HEK293 (cell line): ENCODE measurements at regions not wholly inside any gene's neighbourhood (a gene's known extent, or its start where the extent isn't known, plus 50 kb on each side); places are given as distances from the start of the nearest gene placed in this dataset.

ENCODE experiments used
- CTCF ChIA-PET: fragments of 350-600 bp; formaldehyde crosslinking; extraction: SDS; loops from one replicate; lab custom pipeline; 2021; ENCODE audit warnings: antibody characterized with exemption; lab: Yijun Ruan, JAX
- POLR2A ChIA-PET: fragments of 300-600 bp; formaldehyde crosslinking; extraction: SDS; loops from one replicate; lab custom pipeline; 2020; ENCODE audit warnings: antibody characterized with exemption, inconsistent platforms; lab: Yijun Ruan, JAX
- H3K27ac ChIP-seq: fragments of 200-500 bp; sonication (Bioruptor generic); 2 replicates; pipeline ENCODE4 v1.5.1; 2014; ENCODE audit warnings: low read depth, low read length, control low read depth, inconsistent platforms; ENCODE audit errors: extremely low read depth
- H3K36me3 ChIP-seq, 2 experiments: fragments of 200-500 bp in 1 of 2; sonication (Bioruptor generic) in 1 of 2; 1 replicate in 1 of 2; 2 replicates in 1 of 2; pipeline ENCODE4 v1.5.1; 2014 to 2017; ENCODE audit warnings: inconsistent platforms in 2 of 2, low read length in 2 of 2; ENCODE audit not compliant: control insufficient read depth in 2 of 2, insufficient read depth in 1 of 2
- H3K4me1 ChIP-seq: fragments of 200-500 bp; sonication (Bioruptor generic); 2 replicates; pipeline ENCODE4 v1.5.1; 2014; ENCODE audit warnings: mild to moderate bottlenecking, low read length, inconsistent platforms; ENCODE audit not compliant: control insufficient read depth, insufficient read depth
- H3K4me3 ChIP-seq: 2 replicates; pipeline ENCODE4 v1.5.1; 2011; ENCODE audit warnings: low read depth, mild to moderate bottlenecking, control low read depth, low read length, moderate library complexity
- H3K9me3 ChIP-seq: fragments of 200-500 bp; sonication (Bioruptor generic); 2 replicates; pipeline ENCODE4 v1.5.1; 2014; ENCODE audit warnings: low read depth, low read length, inconsistent platforms; ENCODE audit not compliant: control insufficient read depth, insufficient read depth
- SP7 ChIP-seq: fragments of 450-650 bp; formaldehyde crosslinking; IDR thresholded peaks from 2 replicates; pipeline ENCODE4 v1.5.1; 2016; ENCODE audit warnings: missing biosample characterization, missing genetic modification characterization
- YY1 ChIP-seq: fragments of 450-650 bp; formaldehyde crosslinking; IDR thresholded peaks from 2 replicates; pipeline ENCODE4 v1.5.1; 2018; ENCODE audit warnings: missing biosample characterization, missing genetic modification characterization
- ZNF155 ChIP-seq: fragments of 450-650 bp; formaldehyde crosslinking; IDR thresholded peaks from 2 replicates; pipeline ENCODE4 v1.5.1; 2016; ENCODE audit warnings: missing biosample characterization, missing genetic modification characterization
- ZNF19 ChIP-seq: fragments of 450-650 bp; formaldehyde crosslinking; IDR thresholded peaks from 2 replicates; pipeline ENCODE4; 2016; ENCODE audit warnings: missing biosample characterization, missing genetic modification characterization, low read depth
- ZNF214 ChIP-seq: fragments of 450-650 bp; formaldehyde crosslinking; IDR thresholded peaks from 2 replicates; pipeline ENCODE4 v1.5.1; 2017; ENCODE audit warnings: missing biosample characterization, mild to moderate bottlenecking, missing genetic modification characterization, borderline replicate concordance
- ZNF292 ChIP-seq: fragments of 450-650 bp; formaldehyde crosslinking; IDR thresholded peaks from 2 replicates; pipeline ENCODE4 v1.5.1; 2016; ENCODE audit warnings: low read depth, missing biosample characterization, missing genetic modification characterization, borderline replicate concordance
- ZNF366 ChIP-seq: fragments of 450-650 bp; formaldehyde crosslinking; conservative IDR thresholded peaks from 2 replicates; pipeline ENCODE4 v1.5.1; 2016; ENCODE audit warnings: missing biosample characterization, missing genetic modification characterization
- ZNF544 ChIP-seq: fragments of 450-650 bp; formaldehyde crosslinking; IDR thresholded peaks from 2 replicates; pipeline ENCODE4 v1.5.0; 2017; ENCODE audit warnings: missing biosample characterization, missing genetic modification characterization
- ZNF677 ChIP-seq: fragments of 450-650 bp; IDR thresholded peaks from 2 replicates; pipeline ENCODE4 v1.5.0; 2018; ENCODE audit warnings: missing biosample characterization, mild to moderate bottlenecking, missing genetic modification characterization, moderate library complexity
- ZNF76 ChIP-seq: fragments of 450-650 bp; formaldehyde crosslinking; IDR thresholded peaks from 2 replicates; pipeline ENCODE4; 2016; ENCODE audit warnings: low read depth, missing biosample characterization, missing genetic modification characterization, borderline replicate concordance
- ZNF768 ChIP-seq: fragments of 450-650 bp; formaldehyde crosslinking; IDR thresholded peaks from 2 replicates; pipeline ENCODE4 v1.5.1; 2018; ENCODE audit warnings: missing biosample characterization, mild to moderate bottlenecking, missing genetic modification characterization
- TF ChIP-seq, protein P1 (sequence below): fragments of 450-650 bp; formaldehyde crosslinking; IDR thresholded peaks from 2 replicates; pipeline ENCODE4 v1.5.1; 2016; ENCODE audit warnings: missing biosample characterization, missing genetic modification characterization
- TF ChIP-seq, protein P2 (sequence below): fragments of 450-650 bp; formaldehyde crosslinking; IDR thresholded peaks from 2 replicates; pipeline ENCODE4 v1.5.1; 2016; ENCODE audit warnings: missing biosample characterization, missing genetic modification characterization, borderline replicate concordance
- TF ChIP-seq, protein P3 (sequence below): fragments of 450-650 bp; formaldehyde crosslinking; IDR thresholded peaks from 2 replicates; pipeline ENCODE4 v1.5.1; 2016; ENCODE audit warnings: missing biosample characterization, missing genetic modification characterization
- TF ChIP-seq, protein P4 (sequence below): fragments of 450-650 bp; formaldehyde crosslinking; IDR thresholded peaks from 2 replicates; pipeline ENCODE4 v1.5.1; 2016; ENCODE audit warnings: missing biosample characterization, missing genetic modification characterization
- TF ChIP-seq, protein P5 (sequence below): fragments of 450-650 bp; formaldehyde crosslinking; IDR thresholded peaks from 2 replicates; pipeline ENCODE4 v1.5.1; 2016; ENCODE audit warnings: missing biosample characterization, missing genetic modification characterization
- TF ChIP-seq, protein P6 (sequence below): fragments of 450-650 bp; formaldehyde crosslinking; IDR thresholded peaks from 2 replicates; pipeline ENCODE4 v1.5.0; 2017; ENCODE audit warnings: missing biosample characterization, missing genetic modification characterization, borderline replicate concordance

DNA sequence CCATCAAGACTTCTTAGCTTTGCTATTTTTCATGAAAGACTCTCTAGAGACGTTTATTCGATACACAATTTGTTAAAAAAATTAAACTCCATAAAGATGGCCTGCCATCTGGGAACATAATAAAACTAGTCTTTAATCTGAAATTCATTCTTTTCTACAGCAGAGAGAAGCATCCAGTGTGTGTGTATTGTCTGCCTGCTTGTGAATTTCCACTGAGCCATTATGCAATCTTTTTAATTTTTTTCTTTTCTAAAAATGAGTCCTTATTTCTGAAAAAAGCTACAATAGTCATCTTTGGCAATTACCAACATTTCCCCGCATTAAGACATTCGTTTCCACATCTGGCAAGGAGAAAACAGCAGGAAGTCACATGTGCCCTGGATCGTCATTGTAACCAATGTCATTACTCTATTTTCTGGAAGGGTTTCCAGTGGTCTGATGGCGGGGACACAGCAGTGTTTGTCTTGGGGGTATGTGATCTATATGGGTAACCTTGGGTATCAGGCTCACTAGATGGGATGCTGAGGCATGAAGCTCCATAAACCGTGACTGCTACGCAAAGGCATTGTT lies 263.1 kb downstream of the MSX2 start:
- TF ChIP-seq ZNF19 (tag by site-specific recombination) (no peak), ZNF768 (tag by site-specific recombination) (no peak), ZNF214 (tag by site-specific recombination) (no peak), YY1 (tag by site-specific recombination) (no peak), ZNF76 (tag by site-specific recombination) (no peak), SP7 (tag by site-specific recombination) (no peak), ZNF544 (no peak), ZNF292 (tag by site-specific recombination) (no peak), ZNF677 (tag by site-specific recombination) (no peak), ZNF155 (tag by site-specific recombination) (no peak), ZNF366 (tag by site-specific recombination) (no peak)
- TF ChIP-seq, protein P1, sequence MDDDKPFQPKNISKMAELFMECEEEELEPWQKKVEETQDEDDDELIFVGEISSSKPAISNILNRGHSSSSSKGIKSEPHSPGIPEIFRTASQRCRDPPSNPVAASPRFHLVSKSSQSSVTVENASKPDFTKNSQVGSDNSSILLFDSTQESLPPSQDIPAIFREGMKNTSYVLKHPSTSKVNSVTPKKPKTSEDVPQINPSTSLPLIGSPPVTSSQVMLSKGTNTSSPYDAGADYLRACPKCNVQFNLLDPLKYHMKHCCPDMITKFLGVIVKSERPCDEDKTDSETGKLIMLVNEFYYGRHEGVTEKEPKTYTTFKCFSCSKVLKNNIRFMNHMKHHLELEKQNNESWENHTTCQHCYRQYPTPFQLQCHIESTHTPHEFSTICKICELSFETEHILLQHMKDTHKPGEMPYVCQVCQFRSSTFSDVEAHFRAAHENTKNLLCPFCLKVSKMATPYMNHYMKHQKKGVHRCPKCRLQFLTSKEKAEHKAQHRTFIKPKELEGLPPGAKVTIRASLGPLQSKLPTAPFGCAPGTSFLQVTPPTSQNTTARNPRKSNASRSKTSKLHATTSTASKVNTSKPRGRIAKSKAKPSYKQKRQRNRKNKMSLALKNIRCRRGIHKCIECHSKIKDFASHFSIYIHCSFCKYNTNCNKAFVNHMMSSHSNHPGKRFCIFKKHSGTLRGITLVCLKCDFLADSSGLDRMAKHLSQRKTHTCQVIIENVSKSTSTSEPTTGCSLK (tag by site-specific recombination) = no peak
- TF ChIP-seq, protein P2, sequence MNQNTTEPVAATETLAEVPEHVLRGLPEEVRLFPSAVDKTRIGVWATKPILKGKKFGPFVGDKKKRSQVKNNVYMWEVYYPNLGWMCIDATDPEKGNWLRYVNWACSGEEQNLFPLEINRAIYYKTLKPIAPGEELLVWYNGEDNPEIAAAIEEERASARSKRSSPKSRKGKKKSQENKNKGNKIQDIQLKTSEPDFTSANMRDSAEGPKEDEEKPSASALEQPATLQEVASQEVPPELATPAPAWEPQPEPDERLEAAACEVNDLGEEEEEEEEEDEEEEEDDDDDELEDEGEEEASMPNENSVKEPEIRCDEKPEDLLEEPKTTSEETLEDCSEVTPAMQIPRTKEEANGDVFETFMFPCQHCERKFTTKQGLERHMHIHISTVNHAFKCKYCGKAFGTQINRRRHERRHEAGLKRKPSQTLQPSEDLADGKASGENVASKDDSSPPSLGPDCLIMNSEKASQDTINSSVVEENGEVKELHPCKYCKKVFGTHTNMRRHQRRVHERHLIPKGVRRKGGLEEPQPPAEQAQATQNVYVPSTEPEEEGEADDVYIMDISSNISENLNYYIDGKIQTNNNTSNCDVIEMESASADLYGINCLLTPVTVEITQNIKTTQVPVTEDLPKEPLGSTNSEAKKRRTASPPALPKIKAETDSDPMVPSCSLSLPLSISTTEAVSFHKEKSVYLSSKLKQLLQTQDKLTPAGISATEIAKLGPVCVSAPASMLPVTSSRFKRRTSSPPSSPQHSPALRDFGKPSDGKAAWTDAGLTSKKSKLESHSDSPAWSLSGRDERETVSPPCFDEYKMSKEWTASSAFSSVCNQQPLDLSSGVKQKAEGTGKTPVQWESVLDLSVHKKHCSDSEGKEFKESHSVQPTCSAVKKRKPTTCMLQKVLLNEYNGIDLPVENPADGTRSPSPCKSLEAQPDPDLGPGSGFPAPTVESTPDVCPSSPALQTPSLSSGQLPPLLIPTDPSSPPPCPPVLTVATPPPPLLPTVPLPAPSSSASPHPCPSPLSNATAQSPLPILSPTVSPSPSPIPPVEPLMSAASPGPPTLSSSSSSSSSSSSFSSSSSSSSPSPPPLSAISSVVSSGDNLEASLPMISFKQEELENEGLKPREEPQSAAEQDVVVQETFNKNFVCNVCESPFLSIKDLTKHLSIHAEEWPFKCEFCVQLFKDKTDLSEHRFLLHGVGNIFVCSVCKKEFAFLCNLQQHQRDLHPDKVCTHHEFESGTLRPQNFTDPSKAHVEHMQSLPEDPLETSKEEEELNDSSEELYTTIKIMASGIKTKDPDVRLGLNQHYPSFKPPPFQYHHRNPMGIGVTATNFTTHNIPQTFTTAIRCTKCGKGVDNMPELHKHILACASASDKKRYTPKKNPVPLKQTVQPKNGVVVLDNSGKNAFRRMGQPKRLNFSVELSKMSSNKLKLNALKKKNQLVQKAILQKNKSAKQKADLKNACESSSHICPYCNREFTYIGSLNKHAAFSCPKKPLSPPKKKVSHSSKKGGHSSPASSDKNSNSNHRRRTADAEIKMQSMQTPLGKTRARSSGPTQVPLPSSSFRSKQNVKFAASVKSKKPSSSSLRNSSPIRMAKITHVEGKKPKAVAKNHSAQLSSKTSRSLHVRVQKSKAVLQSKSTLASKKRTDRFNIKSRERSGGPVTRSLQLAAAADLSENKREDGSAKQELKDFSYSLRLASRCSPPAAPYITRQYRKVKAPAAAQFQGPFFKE (tag by site-specific recombination) = no peak
- TF ChIP-seq, protein P3, sequence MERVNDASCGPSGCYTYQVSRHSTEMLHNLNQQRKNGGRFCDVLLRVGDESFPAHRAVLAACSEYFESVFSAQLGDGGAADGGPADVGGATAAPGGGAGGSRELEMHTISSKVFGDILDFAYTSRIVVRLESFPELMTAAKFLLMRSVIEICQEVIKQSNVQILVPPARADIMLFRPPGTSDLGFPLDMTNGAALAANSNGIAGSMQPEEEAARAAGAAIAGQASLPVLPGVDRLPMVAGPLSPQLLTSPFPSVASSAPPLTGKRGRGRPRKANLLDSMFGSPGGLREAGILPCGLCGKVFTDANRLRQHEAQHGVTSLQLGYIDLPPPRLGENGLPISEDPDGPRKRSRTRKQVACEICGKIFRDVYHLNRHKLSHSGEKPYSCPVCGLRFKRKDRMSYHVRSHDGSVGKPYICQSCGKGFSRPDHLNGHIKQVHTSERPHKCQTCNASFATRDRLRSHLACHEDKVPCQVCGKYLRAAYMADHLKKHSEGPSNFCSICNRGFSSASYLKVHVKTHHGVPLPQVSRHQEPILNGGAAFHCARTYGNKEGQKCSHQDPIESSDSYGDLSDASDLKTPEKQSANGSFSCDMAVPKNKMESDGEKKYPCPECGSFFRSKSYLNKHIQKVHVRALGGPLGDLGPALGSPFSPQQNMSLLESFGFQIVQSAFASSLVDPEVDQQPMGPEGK (tag by site-specific recombination) = no peak
- TF ChIP-seq, protein P4, sequence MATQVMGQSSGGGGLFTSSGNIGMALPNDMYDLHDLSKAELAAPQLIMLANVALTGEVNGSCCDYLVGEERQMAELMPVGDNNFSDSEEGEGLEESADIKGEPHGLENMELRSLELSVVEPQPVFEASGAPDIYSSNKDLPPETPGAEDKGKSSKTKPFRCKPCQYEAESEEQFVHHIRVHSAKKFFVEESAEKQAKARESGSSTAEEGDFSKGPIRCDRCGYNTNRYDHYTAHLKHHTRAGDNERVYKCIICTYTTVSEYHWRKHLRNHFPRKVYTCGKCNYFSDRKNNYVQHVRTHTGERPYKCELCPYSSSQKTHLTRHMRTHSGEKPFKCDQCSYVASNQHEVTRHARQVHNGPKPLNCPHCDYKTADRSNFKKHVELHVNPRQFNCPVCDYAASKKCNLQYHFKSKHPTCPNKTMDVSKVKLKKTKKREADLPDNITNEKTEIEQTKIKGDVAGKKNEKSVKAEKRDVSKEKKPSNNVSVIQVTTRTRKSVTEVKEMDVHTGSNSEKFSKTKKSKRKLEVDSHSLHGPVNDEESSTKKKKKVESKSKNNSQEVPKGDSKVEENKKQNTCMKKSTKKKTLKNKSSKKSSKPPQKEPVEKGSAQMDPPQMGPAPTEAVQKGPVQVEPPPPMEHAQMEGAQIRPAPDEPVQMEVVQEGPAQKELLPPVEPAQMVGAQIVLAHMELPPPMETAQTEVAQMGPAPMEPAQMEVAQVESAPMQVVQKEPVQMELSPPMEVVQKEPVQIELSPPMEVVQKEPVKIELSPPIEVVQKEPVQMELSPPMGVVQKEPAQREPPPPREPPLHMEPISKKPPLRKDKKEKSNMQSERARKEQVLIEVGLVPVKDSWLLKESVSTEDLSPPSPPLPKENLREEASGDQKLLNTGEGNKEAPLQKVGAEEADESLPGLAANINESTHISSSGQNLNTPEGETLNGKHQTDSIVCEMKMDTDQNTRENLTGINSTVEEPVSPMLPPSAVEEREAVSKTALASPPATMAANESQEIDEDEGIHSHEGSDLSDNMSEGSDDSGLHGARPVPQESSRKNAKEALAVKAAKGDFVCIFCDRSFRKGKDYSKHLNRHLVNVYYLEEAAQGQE (tag by site-specific recombination) = no peak
- TF ChIP-seq, protein P5, sequence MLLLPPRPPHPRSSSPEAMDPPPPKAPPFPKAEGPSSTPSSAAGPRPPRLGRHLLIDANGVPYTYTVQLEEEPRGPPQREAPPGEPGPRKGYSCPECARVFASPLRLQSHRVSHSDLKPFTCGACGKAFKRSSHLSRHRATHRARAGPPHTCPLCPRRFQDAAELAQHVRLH (tag by site-specific recombination) = no peak
- TF ChIP-seq, protein P6, sequence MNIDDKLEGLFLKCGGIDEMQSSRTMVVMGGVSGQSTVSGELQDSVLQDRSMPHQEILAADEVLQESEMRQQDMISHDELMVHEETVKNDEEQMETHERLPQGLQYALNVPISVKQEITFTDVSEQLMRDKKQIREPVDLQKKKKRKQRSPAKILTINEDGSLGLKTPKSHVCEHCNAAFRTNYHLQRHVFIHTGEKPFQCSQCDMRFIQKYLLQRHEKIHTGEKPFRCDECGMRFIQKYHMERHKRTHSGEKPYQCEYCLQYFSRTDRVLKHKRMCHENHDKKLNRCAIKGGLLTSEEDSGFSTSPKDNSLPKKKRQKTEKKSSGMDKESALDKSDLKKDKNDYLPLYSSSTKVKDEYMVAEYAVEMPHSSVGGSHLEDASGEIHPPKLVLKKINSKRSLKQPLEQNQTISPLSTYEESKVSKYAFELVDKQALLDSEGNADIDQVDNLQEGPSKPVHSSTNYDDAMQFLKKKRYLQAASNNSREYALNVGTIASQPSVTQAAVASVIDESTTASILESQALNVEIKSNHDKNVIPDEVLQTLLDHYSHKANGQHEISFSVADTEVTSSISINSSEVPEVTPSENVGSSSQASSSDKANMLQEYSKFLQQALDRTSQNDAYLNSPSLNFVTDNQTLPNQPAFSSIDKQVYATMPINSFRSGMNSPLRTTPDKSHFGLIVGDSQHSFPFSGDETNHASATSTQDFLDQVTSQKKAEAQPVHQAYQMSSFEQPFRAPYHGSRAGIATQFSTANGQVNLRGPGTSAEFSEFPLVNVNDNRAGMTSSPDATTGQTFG (tag by site-specific recombination) = no peak
- Histone ChIP-seq H3K4me3 (no peak overlapping the region), H3K4me1 (no peaks in the 10 kb centered on the region), H3K36me3 (no peaks in the 10 kb centered on the region), H3K27ac (no peak overlapping the region), H3K9me3 (no peaks in the 10 kb centered on the region)
- ChIA-PET CTCF (interaction anchor here (1.0 to 1.2 kb wide), 2 partner anchors 21 to 477 kb away, joined by 3 to 4 read pairs; no protein-coding TSS in a partner anchor), POLR2A (no interaction called here)
